GM21619 (cell line): ENCODE measurements at regions not wholly inside any gene's neighbourhood (a gene's known extent, or its start where the extent isn't known, plus 50 kb on each side); places are given as distances from the start of the nearest gene placed in this dataset.

Experiments
- ATAC-seq: cut with Tn5 transposase; IDR thresholded peaks from one replicate; pipeline ENCODE4 v1.9.1; 2021; ENCODE audit not compliant: unreplicated experiment

- no peak for ATAC-seq
These were observed 200.1 kb upstream of the KBTBD8 start for GRCh38 chr3:66797889-66798560.

DNA sequence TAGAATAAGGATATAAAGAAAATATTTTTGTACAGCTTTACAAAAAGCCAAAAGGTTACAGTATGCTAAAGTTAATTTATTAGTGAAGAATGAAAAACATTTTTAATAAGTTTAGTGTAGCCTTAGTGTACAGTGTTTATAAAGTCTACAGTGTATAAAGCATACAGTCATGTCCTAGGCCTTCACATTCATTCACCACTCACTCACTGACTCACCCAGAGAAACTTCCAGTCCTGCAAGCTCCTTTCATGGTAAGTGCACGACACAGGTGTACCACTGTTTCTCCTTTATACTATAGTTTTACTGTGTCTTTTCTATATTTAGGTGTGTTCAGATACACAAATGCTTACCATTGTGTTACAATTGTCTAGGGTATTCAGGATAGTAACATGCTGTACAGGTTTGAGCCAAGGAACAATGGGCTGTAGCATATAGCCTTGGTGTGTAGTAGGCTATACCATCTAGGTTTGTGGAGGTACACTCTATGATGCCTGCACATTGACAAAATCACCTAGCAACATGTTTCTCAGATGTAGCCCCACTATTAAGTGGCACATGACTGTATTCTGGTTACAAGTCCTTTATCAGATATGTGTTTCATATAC is 197.1 kb upstream of the KBTBD8 start:
- no peak for ATAC-seq

GRCh38 chr3:66803206-66803605 is 194.9 kb upstream of the KBTBD8 start:
- no peak for ATAC-seq

GRCh38 chr3:66803721-66804695 is 194.1 kb upstream of the KBTBD8 start:
- no peak for ATAC-seq

- no peak for ATAC-seq
These were observed 189.1 kb upstream of the KBTBD8 start for GRCh38 chr3:66808891-66809594.

GRCh38 chr3:66809595-66809958 is 188.5 kb upstream of the KBTBD8 start:
- ATAC-seq, result no peak

DNA sequence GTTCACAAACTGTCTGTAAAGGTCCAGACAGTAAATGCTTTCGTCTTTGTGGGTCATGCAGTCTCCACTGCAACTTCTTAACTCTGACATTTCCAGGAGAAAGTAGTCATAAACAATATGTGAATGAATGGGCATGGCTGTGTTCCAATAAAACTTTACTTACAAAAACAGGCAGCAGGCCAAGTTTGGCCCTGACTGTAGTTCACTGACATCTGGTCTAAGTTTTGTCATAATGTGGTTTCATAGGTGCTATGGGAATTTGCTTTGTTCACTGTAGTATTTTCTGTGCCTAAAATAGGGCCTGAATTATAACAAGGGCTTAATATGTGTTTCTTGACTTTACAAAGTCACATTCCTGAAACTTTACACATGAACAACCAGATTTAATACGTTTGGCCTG is 186.0 kb upstream of the KBTBD8 start:
- ATAC-seq, result no peak

GRCh38 chr3:66812741-66813140 is 185.4 kb upstream of the KBTBD8 start:
- ATAC-seq, result no peak

- ATAC-seq, result peak; percentile 71
These were observed 181.9 kb upstream of the KBTBD8 start for GRCh38 chr3:66816090-66816761.

DNA sequence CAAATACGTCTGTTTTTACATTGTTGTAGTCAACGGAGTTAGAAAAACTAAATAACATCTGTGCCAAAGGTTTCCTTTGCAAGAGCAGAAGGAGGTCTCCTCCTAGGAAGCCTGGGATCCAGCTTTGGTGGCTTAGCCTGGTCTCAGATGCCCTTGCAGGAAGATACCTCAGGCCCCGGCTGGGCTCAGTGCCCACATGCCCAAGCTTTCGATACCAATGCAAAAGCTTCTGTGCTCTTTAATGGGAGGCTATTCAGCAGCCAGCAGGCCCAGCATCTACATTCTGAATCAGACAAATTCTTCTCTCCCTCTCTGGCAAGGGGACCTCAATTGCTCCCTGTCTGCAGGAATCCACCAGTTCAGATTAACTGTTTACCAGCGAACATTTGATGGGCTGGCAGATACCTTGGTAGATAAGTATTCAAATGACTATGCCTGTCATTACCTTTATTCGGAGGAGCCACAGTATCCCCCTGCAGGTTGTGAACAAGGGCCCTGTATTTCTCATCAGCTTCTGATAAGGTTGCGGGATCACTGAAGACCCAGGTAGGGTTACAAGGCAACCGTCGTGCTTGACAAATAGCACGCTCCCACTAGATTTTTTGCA is 180.1 kb upstream of the KBTBD8 start:
- ATAC-seq, result no peak

DNA sequence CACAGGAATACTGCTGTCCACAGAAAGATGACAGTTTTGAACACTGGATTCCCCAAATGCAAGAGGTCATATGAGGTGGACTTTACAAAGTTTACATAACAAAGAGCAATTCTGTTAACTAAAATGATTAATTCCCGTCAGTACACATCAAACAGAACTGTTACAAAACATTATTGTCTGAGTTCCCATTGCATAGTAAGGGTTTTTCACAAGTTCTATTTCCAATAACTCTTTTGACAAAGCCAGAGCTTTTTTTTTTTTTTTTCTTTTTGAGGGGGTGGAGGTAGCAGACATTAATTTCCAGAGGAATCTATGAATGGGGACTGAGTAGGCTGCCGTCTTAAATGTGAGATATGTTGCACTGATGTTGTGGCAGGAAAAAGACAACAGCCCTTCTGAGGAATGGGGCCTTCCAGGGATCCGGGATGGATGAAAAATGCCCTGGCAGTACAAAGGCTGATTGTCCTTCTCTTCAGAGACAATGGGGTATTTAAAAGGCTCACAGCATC is 178.1 kb upstream of the KBTBD8 start:
- ATAC-seq, result no peak

DNA sequence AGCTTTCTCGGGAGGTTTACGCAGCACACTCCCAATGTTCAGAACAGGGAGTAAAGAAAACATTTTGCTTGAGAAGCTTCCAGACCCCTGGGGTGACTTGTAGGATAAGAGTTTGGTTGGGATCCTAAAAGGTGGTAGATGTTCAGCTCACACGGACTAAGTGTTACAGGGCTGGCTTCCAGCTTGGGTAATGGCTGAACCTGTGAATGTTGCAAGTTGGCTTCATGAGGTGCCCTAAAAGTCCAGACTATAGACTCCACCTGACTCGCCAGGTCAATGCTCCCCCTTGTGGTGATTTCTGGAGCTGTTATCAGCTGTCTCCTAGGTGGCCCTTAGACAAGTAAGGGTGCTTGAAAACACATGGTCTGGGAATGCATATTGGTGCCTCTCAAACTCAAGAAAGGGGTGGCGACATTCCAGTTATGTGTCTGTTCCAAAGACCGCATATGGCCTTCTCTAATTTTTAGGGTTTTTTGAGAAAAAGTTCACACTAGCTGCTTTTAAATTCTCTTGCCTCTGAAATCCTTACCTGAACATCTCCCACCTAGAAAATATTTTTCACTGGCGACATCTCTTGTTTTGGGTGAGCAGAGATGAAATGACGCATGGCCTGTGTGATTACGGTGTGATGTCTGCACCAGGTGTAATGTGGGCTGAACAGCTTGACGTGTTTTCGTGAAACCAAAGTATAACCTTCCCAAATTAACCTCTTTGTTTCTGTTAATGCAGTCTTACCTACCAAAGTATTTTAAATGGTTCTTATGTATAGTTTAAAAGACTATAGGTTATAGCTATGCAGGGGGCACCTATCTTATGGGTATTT is 175.7 kb upstream of the KBTBD8 start:
- ATAC-seq, result peak; percentile 82

GRCh38 chr3:66823009-66823397 is 175.1 kb upstream of the KBTBD8 start:
- no peak for ATAC-seq

- ATAC-seq, result no peak
These were observed 174.6 kb upstream of the KBTBD8 start for GRCh38 chr3:66823532-66823931.

DNA sequence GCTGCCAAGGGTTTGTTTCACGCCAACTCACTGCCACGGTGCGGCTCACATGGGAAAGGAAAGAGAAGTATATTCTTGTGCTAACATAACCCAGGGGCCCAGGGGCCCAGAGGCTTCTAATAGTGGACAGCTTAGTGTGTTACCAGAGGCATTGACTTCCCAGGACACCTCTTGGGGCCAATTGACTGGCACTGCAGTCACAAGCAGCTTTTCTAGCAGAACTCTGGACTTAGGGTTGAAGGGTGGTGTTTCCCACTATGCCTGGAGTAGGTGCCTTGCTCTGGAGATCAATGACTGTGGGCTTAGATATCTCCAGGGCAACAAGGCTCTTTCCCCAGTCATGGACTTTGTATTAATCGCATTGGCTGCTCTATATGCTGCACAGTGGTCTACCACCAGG is 172.7 kb upstream of the KBTBD8 start:
- no peak for ATAC-seq

GRCh38 chr3:66827726-66828125 is 170.4 kb upstream of the KBTBD8 start:
- no peak for ATAC-seq

GRCh38 chr3:66828303-66828702 is 169.8 kb upstream of the KBTBD8 start:
- ATAC-seq, result no peak

GRCh38 chr3:66830301-66830700 is 167.8 kb upstream of the KBTBD8 start:
- no peak for ATAC-seq

DNA sequence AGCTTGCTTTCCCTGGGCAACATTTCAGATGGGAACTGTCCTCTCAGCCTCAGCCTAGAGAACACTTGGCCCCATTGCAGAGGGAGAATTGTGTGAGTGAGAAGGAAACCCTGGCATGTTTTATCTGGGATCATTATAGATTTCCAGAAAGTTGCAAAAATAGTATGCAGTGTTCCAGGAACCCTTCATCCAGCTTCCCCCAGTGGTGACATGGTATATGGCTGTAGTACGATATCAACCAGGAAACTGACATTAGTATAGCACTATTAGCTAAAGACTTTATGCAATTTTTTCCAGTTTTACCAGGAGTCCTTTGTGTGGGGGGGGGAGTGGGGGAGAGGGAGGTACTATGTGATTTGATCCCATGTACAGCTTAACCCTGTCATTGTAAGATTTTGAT is 166.2 kb upstream of the KBTBD8 start:
- ATAC-seq, result no peak
